ENCODE measurements at regions not wholly inside any gene's neighbourhood (a gene's known extent, or its start where the extent isn't known, plus 50 kb on each side); places are given as distances from the start of the nearest gene placed in this dataset.

DNA sequence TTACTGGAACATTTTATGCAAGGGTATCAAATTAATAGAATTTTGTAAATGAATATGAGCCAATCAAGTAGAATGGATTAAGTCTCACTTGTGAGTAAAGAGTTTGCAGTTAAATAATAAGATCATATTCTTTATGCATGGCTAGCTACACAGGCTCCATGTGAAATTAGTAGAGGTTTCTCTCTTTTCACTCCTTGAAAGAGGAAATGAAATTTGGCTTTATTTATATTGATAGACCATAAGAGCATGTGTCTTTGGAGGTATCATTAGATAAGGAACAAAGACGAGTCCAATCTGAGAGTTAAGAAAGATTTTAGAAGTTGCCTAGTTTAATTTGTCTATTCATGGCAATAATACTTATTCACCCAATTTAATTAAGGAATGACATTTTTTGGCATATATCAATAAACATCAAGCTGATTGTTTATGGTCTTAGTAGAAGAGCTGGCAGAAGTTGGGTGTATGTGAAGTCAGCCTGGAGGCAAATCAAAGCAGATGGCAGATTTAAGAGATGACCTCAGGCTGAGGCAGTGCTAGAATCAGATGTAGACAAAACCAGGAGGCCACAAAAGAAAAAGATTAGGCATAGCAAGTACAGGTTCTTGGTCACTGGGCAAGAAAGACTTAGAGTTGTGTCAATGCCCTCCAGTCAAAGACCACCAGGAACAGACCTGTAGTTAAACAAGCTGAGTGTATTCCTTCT, 406.5 kb upstream of the ARHGEF26 start:
- no peak overlapping the region for H3K4me3 ChIP-seq (ENCODE audit: low read depth, low read length)
- no peak for DNase-seq (ENCODE audit: low read depth)
- TF ChIP-seq, protein P1, sequence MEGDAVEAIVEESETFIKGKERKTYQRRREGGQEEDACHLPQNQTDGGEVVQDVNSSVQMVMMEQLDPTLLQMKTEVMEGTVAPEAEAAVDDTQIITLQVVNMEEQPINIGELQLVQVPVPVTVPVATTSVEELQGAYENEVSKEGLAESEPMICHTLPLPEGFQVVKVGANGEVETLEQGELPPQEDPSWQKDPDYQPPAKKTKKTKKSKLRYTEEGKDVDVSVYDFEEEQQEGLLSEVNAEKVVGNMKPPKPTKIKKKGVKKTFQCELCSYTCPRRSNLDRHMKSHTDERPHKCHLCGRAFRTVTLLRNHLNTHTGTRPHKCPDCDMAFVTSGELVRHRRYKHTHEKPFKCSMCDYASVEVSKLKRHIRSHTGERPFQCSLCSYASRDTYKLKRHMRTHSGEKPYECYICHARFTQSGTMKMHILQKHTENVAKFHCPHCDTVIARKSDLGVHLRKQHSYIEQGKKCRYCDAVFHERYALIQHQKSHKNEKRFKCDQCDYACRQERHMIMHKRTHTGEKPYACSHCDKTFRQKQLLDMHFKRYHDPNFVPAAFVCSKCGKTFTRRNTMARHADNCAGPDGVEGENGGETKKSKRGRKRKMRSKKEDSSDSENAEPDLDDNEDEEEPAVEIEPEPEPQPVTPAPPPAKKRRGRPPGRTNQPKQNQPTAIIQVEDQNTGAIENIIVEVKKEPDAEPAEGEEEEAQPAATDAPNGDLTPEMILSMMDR (IDR thresholded peaks at IDR 0.05; ENCODE audit: insufficient read depth, low read length) = no peak

- no peak overlapping the region for H3K4me3 ChIP-seq (ENCODE audit: low read depth, low read length)
- DNase-seq (ENCODE audit: low read depth) = no peak
- TF ChIP-seq, protein P1 (IDR thresholded peaks at IDR 0.05; ENCODE audit: insufficient read depth, low read length) = no peak
Measured at GRCh38 chr3:153722157-153722556, 399.0 kb upstream of the ARHGEF26 start.

DNA sequence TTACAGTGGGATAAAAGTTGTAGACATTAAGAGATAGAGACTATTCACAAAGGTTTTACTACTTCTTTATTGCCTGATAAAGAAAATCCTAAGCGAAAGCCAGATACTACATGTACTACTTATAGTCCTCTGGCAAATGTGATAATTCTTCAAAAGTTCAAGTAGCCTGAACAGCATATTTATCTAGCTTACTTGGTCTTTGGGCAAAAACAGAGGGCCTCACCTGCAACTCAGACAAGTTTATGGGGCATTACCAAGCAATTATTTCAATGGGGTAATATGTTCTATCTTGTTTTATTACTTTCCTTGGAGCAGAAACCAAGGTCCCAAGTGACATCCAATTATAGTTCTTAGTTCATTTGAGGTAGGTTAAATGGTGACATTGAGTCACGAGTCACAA, 390.1 kb upstream of the ARHGEF26 start:
- H3K4me3 ChIP-seq (ENCODE audit: low read depth, low read length) = no peak overlapping the region
- DNase-seq (ENCODE audit: low read depth) = no peak
- TF ChIP-seq, protein P1 (IDR thresholded peaks at IDR 0.05; ENCODE audit: insufficient read depth, low read length) = no peak

- peak; percentile 55 for DNase-seq (ENCODE audit: low read depth)
- TF ChIP-seq, protein P1 (IDR thresholded peaks at IDR 0.05; ENCODE audit: insufficient read depth, low read length) = no peak
- H3K4me3 ChIP-seq (ENCODE audit: low read depth, low read length) = no peak overlapping the region
Measured at GRCh38 chr3:153734777-153735551, 386.2 kb upstream of the ARHGEF26 start.

DNA sequence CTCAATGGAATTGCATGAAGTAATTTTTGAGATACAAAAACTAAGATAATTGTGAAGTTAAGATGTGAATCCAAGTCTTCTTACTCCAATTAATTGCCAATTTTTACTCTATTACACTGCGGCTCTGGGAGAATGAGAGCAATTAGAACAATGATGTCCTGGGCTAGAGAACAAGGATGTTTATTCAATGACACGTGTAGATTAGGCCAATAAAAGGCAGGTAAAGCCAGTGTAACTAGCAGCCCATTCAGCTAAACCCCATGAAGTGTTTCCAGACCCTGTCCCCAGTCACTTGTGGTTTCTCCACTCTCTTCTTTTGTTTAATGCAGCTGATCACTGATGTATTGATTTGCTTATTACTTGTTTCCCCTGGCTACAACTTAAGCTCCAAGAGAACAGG, 381.1 kb upstream of the ARHGEF26 start:
- DNase-seq (ENCODE audit: low read depth) = no peak
- TF ChIP-seq, protein P1 (IDR thresholded peaks at IDR 0.05; ENCODE audit: insufficient read depth, low read length) = no peak
- no peak overlapping the region for H3K4me3 ChIP-seq (ENCODE audit: low read depth, low read length)

DNA sequence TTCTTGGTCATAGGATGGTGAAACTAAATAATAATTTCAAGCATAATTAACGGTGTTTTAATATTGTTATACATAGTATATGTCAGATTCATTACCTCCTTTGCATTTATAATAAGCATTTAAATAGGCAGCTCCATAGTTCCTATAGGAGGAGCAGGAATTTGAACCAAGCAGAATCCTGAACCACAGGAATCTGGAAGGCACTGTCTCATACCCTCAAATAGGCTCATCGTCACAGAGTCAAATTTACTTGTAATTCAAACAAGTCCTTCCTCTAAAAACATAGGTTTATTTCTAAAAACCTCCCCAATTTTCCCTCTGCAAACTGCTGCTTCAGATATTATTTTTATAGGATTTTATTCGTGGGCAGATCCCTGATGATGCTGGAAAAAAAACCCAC, 376.3 kb upstream of the ARHGEF26 start:
- TF ChIP-seq, protein P1 (IDR thresholded peaks at IDR 0.05; ENCODE audit: insufficient read depth, low read length) = no peak
- no peak overlapping the region for H3K4me3 ChIP-seq (ENCODE audit: low read depth, low read length)
- DNase-seq (ENCODE audit: low read depth) = no peak

Data from fibroblast of the aortic adventitia (primary cell).